Uterus (tissue), 3 donors: ENCODE measurements at regions not wholly inside any gene's neighbourhood (a gene's known extent, or its start where the extent isn't known, plus 50 kb on each side); places are given as distances from the start of the nearest gene placed in this dataset.

Experiments used
- DNase-seq, 2 donors: peaks; one replicate each; pipeline ENCODE4 v3.0.0-alpha.2; 2019 to 2020
- H3K27ac ChIP-seq, 2 donors: fragments of 200-600 bp; sonication (generic); 1 replicate in 1 of 2; 2 replicates in 1 of 2; pipeline ENCODE4 v1.5.1; 2016 to 2018
- H3K27me3 ChIP-seq, 2 donors: fragments of 200-600 bp; sonication (generic); one replicate each; pipeline ENCODE4 v1.5.1; 2018 to 2019; ENCODE audit warnings: control low read depth in 1 of 2
- H3K36me3 ChIP-seq, 2 donors: fragments of 200-600 bp; sonication (generic); one replicate each; pipeline ENCODE4 v1.5.1; 2019; ENCODE audit warnings: control low read depth in 1 of 2
- H3K4me1 ChIP-seq, 2 donors: fragments of 200-600 bp; sonication (generic); one replicate each; pipeline ENCODE4 v1.5.1; 2018 to 2019; ENCODE audit warnings: control low read depth in 1 of 2
- H3K4me3 ChIP-seq, 2 donors: fragments of 200-600 bp; sonication (generic); 1 replicate in 1 of 2; 2 replicates in 1 of 2; pipeline ENCODE4 v1.5.1; 2018 to 2019; ENCODE audit warnings: mild to moderate bottlenecking in 1 of 2
- H3K9me3 ChIP-seq, 2 donors: fragments of 200-600 bp; sonication (generic); one replicate each; pipeline ENCODE4 v1.5.1; 2019; ENCODE audit warnings: control low read depth in 1 of 2
- POLR2A ChIP-seq, 2 donors: fragments of 450-650 bp; IDR thresholded peaks; one replicate each; pipeline ENCODE4 v1.6.1; 2016; ENCODE audit warnings: antibody characterized with exemption in 2 of 2, mild to moderate bottlenecking in 1 of 2, moderate library complexity in 1 of 2
- intact Hi-C: fragments of 100-400 bp; cut with DNase I; formaldehyde crosslinking; loops from one replicate; pipeline ENCODE4 v1.15.1; 2023; ENCODE audit warnings: low total_unique reads
- TF ChIP-seq, protein P1 (sequence below), 4 experiments: fragments of 200-600 bp in 2 of 4; fragments of 450-650 bp in 2 of 4; sonication (generic) in 2 of 4; IDR thresholded peaks; one replicate each; pipeline ENCODE4 v1.5.1; 2016 to 2019; ENCODE audit warnings: antibody characterized with exemption in 4 of 4, mild to moderate bottlenecking in 2 of 4, moderate library complexity in 1 of 4
- donor health status: DM: yes; HTN: yes; CAD: no.

DNA sequence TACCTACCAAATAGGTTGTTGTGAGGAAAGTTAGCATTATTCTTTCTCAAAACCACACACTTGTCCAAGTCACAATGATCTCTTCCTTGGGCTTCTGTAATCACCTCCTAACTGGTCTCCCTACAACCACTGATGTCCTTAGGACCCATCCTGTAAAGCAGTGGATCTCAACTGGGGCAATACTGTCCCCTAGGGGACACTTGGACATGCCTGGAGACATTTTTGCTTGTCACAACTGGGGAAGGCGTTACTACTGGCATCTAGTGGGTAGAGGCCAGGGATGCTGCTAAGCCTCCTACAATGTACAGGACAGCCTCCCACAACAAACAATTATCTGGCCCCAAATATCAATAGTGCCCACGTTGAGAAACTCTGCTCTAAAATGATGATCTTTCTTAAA lies 118.7 kb upstream of the AP1S2 start:
- no peak overlapping the region for H3K27ac ChIP-seq
- no peak for DNase-seq
- TF ChIP-seq, protein P1, sequence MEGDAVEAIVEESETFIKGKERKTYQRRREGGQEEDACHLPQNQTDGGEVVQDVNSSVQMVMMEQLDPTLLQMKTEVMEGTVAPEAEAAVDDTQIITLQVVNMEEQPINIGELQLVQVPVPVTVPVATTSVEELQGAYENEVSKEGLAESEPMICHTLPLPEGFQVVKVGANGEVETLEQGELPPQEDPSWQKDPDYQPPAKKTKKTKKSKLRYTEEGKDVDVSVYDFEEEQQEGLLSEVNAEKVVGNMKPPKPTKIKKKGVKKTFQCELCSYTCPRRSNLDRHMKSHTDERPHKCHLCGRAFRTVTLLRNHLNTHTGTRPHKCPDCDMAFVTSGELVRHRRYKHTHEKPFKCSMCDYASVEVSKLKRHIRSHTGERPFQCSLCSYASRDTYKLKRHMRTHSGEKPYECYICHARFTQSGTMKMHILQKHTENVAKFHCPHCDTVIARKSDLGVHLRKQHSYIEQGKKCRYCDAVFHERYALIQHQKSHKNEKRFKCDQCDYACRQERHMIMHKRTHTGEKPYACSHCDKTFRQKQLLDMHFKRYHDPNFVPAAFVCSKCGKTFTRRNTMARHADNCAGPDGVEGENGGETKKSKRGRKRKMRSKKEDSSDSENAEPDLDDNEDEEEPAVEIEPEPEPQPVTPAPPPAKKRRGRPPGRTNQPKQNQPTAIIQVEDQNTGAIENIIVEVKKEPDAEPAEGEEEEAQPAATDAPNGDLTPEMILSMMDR (IDR thresholded peaks at IDR 0.05), result peak in 2 of 4 experiments; percentile 11 to 16
- TF ChIP-seq POLR2A (IDR thresholded peaks at IDR 0.05), result no peak
- no peaks in the 10 kb centered on the region for H3K9me3 ChIP-seq
- H3K4me1 ChIP-seq, result no peaks in the 10 kb centered on the region
- no peaks in the 10 kb centered on the region for H3K36me3 ChIP-seq
- H3K4me3 ChIP-seq, result no peak overlapping the region
- H3K27me3 ChIP-seq, result no peaks in the 10 kb centered on the region
- intact Hi-C loops, result no loop called here

GRCh38 chrX:15971696-15972095 lies 117.1 kb upstream of the AP1S2 start:
- TF ChIP-seq, protein P1 (IDR thresholded peaks at IDR 0.05), result no peak
- no peak for TF ChIP-seq POLR2A (IDR thresholded peaks at IDR 0.05)
- no peaks in the 10 kb centered on the region for H3K27me3 ChIP-seq
- no peaks in the 10 kb centered on the region for H3K9me3 ChIP-seq
- H3K4me1 ChIP-seq, result no peaks in the 10 kb centered on the region
- intact Hi-C loops, result no loop called here
- no peak overlapping the region for H3K27ac ChIP-seq
- no peaks in the 10 kb centered on the region for H3K36me3 ChIP-seq
- DNase-seq, result no peak
- H3K4me3 ChIP-seq, result no peak overlapping the region

- Histone ChIP-seq H3K4me3 (no peak overlapping the region), H3K36me3 (no peaks in the 10 kb centered on the region), H3K27ac (no peak overlapping the region)
These were observed 109.2 kb upstream of the AP1S2 start for GRCh38 chrX:15963858-15964257.

GRCh38 chrX:15960237-15960636 lies 105.6 kb upstream of the AP1S2 start:
- no peaks in the 10 kb centered on the region for H3K36me3 ChIP-seq
- DNase-seq, result no peak
- H3K4me3 ChIP-seq, result no peak overlapping the region
- TF ChIP-seq, protein P1 (IDR thresholded peaks at IDR 0.05), result no peak
- TF ChIP-seq POLR2A (IDR thresholded peaks at IDR 0.05), result no peak
- H3K27ac ChIP-seq, result no peak overlapping the region
- H3K9me3 ChIP-seq, result no peaks in the 10 kb centered on the region
- H3K4me1 ChIP-seq, result no peaks in the 10 kb centered on the region
- H3K27me3 ChIP-seq, result no peaks in the 10 kb centered on the region
- intact Hi-C loops, result no loop called here

More at GRCh38 chrX:15963858-15964257, 109.2 kb upstream of the AP1S2 start:
- H3K9me3 ChIP-seq, result no peaks in the 10 kb centered on the region
- TF ChIP-seq, protein P1 (IDR thresholded peaks at IDR 0.05), result no peak
- TF ChIP-seq POLR2A (IDR thresholded peaks at IDR 0.05), result no peak
- H3K27me3 ChIP-seq, result no peaks in the 10 kb centered on the region
- H3K4me1 ChIP-seq, result no peaks in the 10 kb centered on the region
- DNase-seq, result no peak
- intact Hi-C loops, result no loop called here

GRCh38 chrX:15956681-15957080 lies 102.1 kb upstream of the AP1S2 start:
- Histone ChIP-seq H3K27ac (no peak overlapping the region), H3K4me1 (no peaks in the 10 kb centered on the region), H3K9me3 (no peaks in the 10 kb centered on the region), H3K4me3 (no peak overlapping the region), H3K27me3 (no peaks in the 10 kb centered on the region), H3K36me3 (no peaks in the 10 kb centered on the region)
- intact Hi-C loops, result no loop called here
- TF ChIP-seq, protein P1 (IDR thresholded peaks at IDR 0.05), result no peak
- no peak for TF ChIP-seq POLR2A (IDR thresholded peaks at IDR 0.05)
- no peak for DNase-seq
